Choroid plexus epithelial cell (primary cell): ENCODE measurements at regions not wholly inside any gene's neighbourhood (a gene's known extent, or its start where the extent isn't known, plus 50 kb on each side); places are given as distances from the start of the nearest gene placed in this dataset.

Experiments used
- DNase-seq: peaks from one replicate; pipeline ENCODE4 v3.0.0-alpha.2; 2010; ENCODE audit warnings: low read depth
- H3K4me3 ChIP-seq: 2 replicates; pipeline ENCODE4 v1.5.1; 2011; ENCODE audit warnings: low read depth, mild to moderate bottlenecking, control low read depth, low read length, moderate library complexity
- CTCF ChIP-seq: conservative IDR thresholded peaks from 2 replicates; pipeline ENCODE4 v1.5.1; 2011; ENCODE audit warnings: low read depth, mild to moderate bottlenecking, control low read depth, inconsistent platforms, low read length, moderate library complexity

GRCh38 chr5:143484601-143485000 is 81.1 kb upstream of the NR3C1 start:
- TF ChIP-seq CTCF: no peak
- no peak for DNase-seq
- no peak overlapping the region for H3K4me3 ChIP-seq

DNA sequence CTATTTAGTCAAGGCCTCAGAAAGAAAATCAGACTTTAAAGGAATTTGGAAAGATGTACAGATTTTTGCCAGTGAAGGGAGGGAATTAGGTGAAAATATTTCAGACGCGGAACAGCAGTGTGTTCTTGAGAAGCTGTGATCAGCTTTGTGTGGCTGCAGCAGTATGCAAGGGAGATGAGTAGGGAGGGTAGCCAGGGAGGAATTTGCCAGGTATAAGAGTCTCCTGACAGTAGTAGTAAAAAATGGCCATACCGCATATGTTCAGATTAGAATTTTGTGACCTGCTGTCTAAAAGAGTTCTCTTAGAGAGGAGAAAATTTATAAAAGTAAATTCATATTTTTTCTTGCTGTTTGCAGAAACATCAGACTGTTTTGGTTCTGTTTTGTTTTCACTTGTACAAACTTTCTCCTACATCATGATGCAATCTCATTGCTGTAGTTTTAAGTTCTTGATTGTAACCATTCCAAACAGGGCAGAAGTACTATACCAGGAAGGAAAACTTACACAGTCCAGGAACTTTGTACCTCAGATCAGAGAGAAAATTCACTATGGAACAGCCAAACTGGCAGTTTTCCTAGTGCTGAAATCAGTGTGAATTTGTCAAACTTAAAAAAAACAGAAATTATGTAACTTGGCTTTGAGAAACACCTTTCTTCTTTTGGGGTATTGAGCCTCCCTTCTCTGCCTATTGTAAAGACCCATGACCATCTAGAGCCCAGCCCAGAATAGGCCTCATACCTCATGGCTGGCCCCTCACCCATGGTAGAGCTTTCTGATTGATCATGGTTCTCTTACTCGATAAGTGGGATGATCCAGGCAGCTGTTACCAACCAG is 78.4 kb upstream of the NR3C1 start:
- no peak overlapping the region for H3K4me3 ChIP-seq
- peak; percentile 40 for DNase-seq
- no peak for TF ChIP-seq CTCF

DNA sequence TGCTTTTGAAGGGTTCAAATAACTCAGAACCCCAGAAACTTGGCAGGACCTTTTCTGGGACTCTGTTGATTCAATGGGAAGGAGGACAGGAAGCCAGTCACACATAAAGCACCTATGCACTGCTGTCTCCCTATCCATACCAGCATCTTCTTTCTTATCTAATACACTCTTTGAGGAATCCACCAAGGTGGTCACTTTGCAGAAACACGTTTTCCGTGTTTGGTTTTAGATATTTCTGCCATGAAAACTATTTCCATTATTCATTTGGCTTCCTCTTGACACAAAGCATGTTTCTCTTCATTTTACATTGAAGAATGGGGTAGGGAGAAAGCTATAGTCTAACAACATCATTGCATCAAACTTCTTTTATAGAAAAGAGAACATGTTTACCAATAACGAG is 76.5 kb upstream of the NR3C1 start:
- no peak overlapping the region for H3K4me3 ChIP-seq
- no peak for TF ChIP-seq CTCF
- no peak for DNase-seq

- H3K4me3 ChIP-seq: no peak overlapping the region
- peak; percentile 36 for DNase-seq
- no peak for TF ChIP-seq CTCF
Measured at GRCh38 chr5:143479394-143479793, 75.9 kb upstream of the NR3C1 start.

DNA sequence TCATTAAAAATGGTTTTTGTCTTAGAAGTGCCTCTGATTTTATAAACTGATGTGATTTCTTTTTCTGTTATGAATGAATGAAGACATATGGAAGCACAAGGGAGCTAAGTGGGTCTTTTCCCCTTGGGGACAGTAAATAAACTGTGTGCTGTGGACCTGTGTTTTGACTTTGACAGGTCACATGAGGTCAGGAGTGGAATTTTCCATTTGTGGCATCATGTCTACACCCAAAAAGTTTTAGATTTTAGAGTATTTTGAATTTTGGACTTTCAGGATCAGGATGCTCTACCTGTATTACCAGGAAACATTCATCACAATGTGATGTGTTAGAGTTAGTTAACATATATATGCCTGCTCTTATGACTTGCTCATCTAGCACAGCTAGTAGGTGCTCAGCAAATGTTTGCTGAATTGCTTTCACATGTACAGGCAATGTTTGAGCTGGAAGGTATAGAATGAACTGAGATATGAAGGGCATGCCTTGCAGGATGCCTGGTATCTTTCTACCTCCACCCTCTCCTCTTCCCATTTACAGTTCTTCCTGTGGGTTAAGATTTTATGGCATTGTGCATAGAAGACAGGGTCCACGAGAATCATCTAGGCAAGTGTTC is 73.2 kb upstream of the NR3C1 start:
- no peak overlapping the region for H3K4me3 ChIP-seq
- no peak for DNase-seq
- TF ChIP-seq CTCF: no peak

DNA sequence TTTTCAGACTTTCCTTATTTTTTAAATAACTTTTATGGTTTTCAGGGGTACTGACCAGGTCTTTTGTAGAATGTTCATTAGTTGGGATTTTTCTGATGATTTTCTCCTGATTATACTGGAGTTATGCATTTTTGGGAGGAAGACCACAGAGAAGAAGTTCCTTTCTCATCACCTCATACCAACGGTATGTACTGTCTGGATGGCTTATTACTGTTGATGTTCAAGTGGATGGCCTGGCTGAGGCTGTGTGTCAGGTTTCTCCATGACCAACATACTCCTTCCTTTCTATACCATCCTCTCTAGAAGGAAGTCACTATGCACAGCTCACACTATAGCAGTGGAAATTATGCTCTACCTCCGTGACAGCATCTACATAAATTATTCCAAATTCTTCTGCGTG is 71.1 kb upstream of the NR3C1 start:
- no peak overlapping the region for H3K4me3 ChIP-seq
- TF ChIP-seq CTCF: no peak
- DNase-seq: no peak

- DNase-seq: no peak
- TF ChIP-seq CTCF: no peak
- no peak overlapping the region for H3K4me3 ChIP-seq
Measured at GRCh38 chr5:143473481-143473880, 70.0 kb upstream of the NR3C1 start.
